HG03442 (cell line): ENCODE measurements at regions not wholly inside any gene's neighbourhood (a gene's known extent, or its start where the extent isn't known, plus 50 kb on each side); places are given as distances from the start of the nearest gene placed in this dataset.
"Not testable (repeated sequence)": the region's sequence is repeated elsewhere in the genome, so short reads cannot be mapped to it uniquely, and the experiment has no call there.

Experiments
- ATAC-seq: cut with Tn5 transposase; IDR thresholded peaks from one replicate; pipeline ENCODE4 v1.9.1; 2021; ENCODE audit warnings: mild to moderate bottlenecking, moderate library complexity; ENCODE audit not compliant: unreplicated experiment

- no peak for ATAC-seq
These were observed 180.2 kb upstream of the TSC22D1 start for GRCh38 chr13:44756276-44756810.

GRCh38 chr13:44755872-44756271, 179.7 kb upstream of the TSC22D1 start:
- no peak for ATAC-seq

- no peak for ATAC-seq
These were observed 176.0 kb upstream of the TSC22D1 start for GRCh38 chr13:44752164-44752563.

GRCh38 chr13:44750630-44751029, 174.5 kb upstream of the TSC22D1 start:
- no peak for ATAC-seq

GRCh38 chr13:44749906-44750305, 173.8 kb upstream of the TSC22D1 start:
- no peak for ATAC-seq

- ATAC-seq: no peak
These were observed 172.3 kb upstream of the TSC22D1 start for GRCh38 chr13:44748439-44748838.

GRCh38 chr13:44747179-44747578, 171.0 kb upstream of the TSC22D1 start:
- ATAC-seq: no peak

- no peak for ATAC-seq
These were observed 170.6 kb upstream of the TSC22D1 start for GRCh38 chr13:44746690-44747089.

- no peak for ATAC-seq
These were observed 168.9 kb upstream of the TSC22D1 start for GRCh38 chr13:44744880-44745633.

- no peak for ATAC-seq
These were observed 163.4 kb upstream of the TSC22D1 start for GRCh38 chr13:44739539-44739938.

GRCh38 chr13:44739120-44739519, 163.0 kb upstream of the TSC22D1 start:
- ATAC-seq: no peak

GRCh38 chr13:44738463-44738862, 162.3 kb upstream of the TSC22D1 start:
- ATAC-seq: no peak

GRCh38 chr13:44735806-44736205, 159.7 kb upstream of the TSC22D1 start:
- ATAC-seq: no peak

GRCh38 chr13:44734201-44734707, 158.1 kb upstream of the TSC22D1 start:
- ATAC-seq: no peak

- no peak for ATAC-seq
These were observed 156.5 kb upstream of the TSC22D1 start for GRCh38 chr13:44732503-44733098.

GRCh38 chr13:44730851-44731250, 154.7 kb upstream of the TSC22D1 start:
- ATAC-seq: no peak

- ATAC-seq: no peak
These were observed 154.0 kb upstream of the TSC22D1 start for GRCh38 chr13:44730099-44730498.

GRCh38 chr13:44727591-44727990, 151.5 kb upstream of the TSC22D1 start:
- ATAC-seq: not testable (repeated sequence)

GRCh38 chr13:44726778-44727177, 150.6 kb upstream of the TSC22D1 start:
- no peak for ATAC-seq

- ATAC-seq: no peak
These were observed 150.1 kb upstream of the TSC22D1 start for GRCh38 chr13:44726214-44726613.

GRCh38 chr13:44719857-44720671, 143.9 kb upstream of the TSC22D1 start:
- ATAC-seq: no peak
